Esophagus muscularis mucosa (tissue), 4 donors: ENCODE measurements at regions not wholly inside any gene's neighbourhood (a gene's known extent, or its start where the extent isn't known, plus 50 kb on each side); places are given as distances from the start of the nearest gene placed in this dataset.

Source experiments
- EP300 ChIP-seq: sonication (generic); formaldehyde crosslinking; IDR thresholded peaks from one replicate; pipeline ENCODE4 v1.6.1; 2017; ENCODE audit warnings: antibody characterized with exemption
- POLR2A ChIP-seq: fragments of 450-650 bp; IDR thresholded peaks from one replicate; pipeline ENCODE4 v1.6.1; 2017; ENCODE audit warnings: antibody characterized with exemption, moderate library complexity, mild to moderate bottlenecking, low read depth
- POLR2AphosphoS5 ChIP-seq, 2 donors: sonication (generic); formaldehyde crosslinking; IDR thresholded peaks; one replicate each; pipeline ENCODE4 v1.6.1; 2017; ENCODE audit warnings: antibody characterized with exemption in 2 of 2
- TF ChIP-seq, protein P1 (sequence below), 3 experiments: fragments of 200-600 bp in 2 of 3; fragments of 450-650 bp in 1 of 3; sonication (generic) in 2 of 3; IDR thresholded peaks; one replicate each; pipeline ENCODE4 v1.5.1; 2017 to 2019; ENCODE audit warnings: antibody characterized with exemption in 3 of 3, mild to moderate bottlenecking in 2 of 3, moderate library complexity in 1 of 3

DNA sequence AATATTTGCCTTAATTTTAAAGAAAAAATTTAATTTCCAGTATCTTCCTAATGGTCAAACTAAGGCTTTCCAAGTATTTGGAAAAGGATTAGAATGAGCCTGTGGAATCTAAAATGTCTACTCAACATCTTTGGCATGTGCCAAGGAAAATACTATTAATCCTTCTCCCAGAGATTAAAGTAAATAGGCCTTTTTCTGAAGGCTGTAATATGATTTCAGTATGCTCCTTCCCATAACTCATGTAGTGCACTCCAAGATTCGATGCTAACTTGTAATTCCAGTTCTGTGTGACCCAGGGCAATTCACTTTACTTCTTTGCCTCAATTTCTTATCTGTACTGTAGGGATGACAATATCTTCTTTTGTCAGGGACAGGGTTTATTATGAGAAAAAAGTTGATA is 196.9 kb downstream of the ZIC5 start:
- TF ChIP-seq, protein P1, sequence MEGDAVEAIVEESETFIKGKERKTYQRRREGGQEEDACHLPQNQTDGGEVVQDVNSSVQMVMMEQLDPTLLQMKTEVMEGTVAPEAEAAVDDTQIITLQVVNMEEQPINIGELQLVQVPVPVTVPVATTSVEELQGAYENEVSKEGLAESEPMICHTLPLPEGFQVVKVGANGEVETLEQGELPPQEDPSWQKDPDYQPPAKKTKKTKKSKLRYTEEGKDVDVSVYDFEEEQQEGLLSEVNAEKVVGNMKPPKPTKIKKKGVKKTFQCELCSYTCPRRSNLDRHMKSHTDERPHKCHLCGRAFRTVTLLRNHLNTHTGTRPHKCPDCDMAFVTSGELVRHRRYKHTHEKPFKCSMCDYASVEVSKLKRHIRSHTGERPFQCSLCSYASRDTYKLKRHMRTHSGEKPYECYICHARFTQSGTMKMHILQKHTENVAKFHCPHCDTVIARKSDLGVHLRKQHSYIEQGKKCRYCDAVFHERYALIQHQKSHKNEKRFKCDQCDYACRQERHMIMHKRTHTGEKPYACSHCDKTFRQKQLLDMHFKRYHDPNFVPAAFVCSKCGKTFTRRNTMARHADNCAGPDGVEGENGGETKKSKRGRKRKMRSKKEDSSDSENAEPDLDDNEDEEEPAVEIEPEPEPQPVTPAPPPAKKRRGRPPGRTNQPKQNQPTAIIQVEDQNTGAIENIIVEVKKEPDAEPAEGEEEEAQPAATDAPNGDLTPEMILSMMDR (IDR thresholded peaks at IDR 0.05), result no peak
- TF ChIP-seq EP300 (no peak), POLR2AphosphoS5 (IDR thresholded peaks at IDR 0.05) (no peak), POLR2A (no peak)
